Activated T-helper 17 cell treated with anti-CD3 and anti-CD28 coated beads, Interleukin-2, amount 50 U/mL, for 72 hours (primary cell): ENCODE measurements at regions not wholly inside any gene's neighbourhood (a gene's known extent, or its start where the extent isn't known, plus 50 kb on each side); places are given as distances from the start of the nearest gene placed in this dataset.

Experiments used
- ATAC-seq: fragments of 150-1000 bp; cut with Tn5 transposase; replicated peaks from 2 replicates; pipeline ENCODE4 v1.10.0; 2021; ENCODE audit warnings: mild to moderate bottlenecking, moderate library complexity
- H3K27ac Mint-ChIP-seq: one replicate; pipeline ENCODE4 v1.8.0; 2022; ENCODE audit warnings: mixed read lengths
- H3K27me3 Mint-ChIP-seq: one replicate; pipeline ENCODE4 v1.8.0; 2022; ENCODE audit warnings: mixed read lengths
- H3K36me3 Mint-ChIP-seq: one replicate; pipeline ENCODE4 v1.8.0; 2022; ENCODE audit warnings: low read depth, mild to moderate bottlenecking, mixed read lengths
- H3K4me1 Mint-ChIP-seq: one replicate; pipeline ENCODE4 v1.8.0; 2022; ENCODE audit warnings: mixed read lengths
- H3K4me3 Mint-ChIP-seq: one replicate; pipeline ENCODE4 v1.8.0; 2022; ENCODE audit warnings: mild to moderate bottlenecking, mixed read lengths
- H3K9me3 Mint-ChIP-seq: one replicate; pipeline ENCODE4 v1.8.0; 2022; ENCODE audit warnings: mixed read lengths

- peak overlapping the region; percentile 86 for H3K4me3 Mint-ChIP-seq
- H3K9me3 Mint-ChIP-seq: no peaks in the 10 kb centered on the region
- no peak for ATAC-seq
- peak overlapping the region; percentile 96 for H3K27ac Mint-ChIP-seq
- peaks cover 10% of the 10 kb centered on the region for H3K36me3 Mint-ChIP-seq
- peaks cover 66% of the 10 kb centered on the region for H3K4me1 Mint-ChIP-seq
- H3K27me3 Mint-ChIP-seq: no peaks in the 10 kb centered on the region
These were observed 66.8 kb upstream of the NPAS1 start for GRCh38 chr19:46952874-46953273.

DNA sequence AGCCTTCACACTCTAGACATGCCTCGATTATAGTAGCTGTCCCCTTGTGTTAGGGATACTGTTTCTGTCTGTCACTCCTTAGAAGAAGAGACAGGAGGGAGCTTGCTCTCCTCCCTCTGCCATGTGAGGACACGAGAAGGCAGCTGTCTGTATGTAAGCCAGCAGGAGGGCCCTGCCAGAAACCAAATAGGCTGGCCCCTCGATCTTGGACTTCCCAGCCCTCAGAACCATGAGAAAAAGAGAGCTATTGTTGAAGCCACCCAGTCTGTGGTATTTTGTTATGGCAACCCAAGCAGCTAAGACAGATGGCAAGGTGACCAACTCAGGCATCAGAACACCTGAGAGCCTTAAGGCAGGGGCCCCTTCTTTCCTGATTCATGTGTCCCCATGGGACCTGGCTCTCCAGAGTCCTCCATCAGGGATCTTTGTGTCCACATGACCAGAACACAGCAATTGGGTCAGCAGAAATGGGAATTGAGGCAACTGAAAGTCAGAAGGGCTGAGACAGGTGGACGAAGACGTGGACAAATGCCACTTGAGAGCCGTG is 65.6 kb upstream of the NPAS1 start:
- Mint-ChIP-seq H3K4me3 (peak overlapping the region; percentile 86), H3K9me3 (no peaks in the 10 kb centered on the region), H3K27ac (peak overlapping the region; percentile 96), H3K36me3 (peaks cover 10% of the 10 kb centered on the region), H3K27me3 (no peaks in the 10 kb centered on the region), H3K4me1 (peaks cover 73% of the 10 kb centered on the region)
- no peak for ATAC-seq

- H3K4me3 Mint-ChIP-seq: peak overlapping the region; percentile 86
- H3K36me3 Mint-ChIP-seq: peaks cover 10% of the 10 kb centered on the region
- peaks cover 71% of the 10 kb centered on the region for H3K4me1 Mint-ChIP-seq
- no peaks in the 10 kb centered on the region for H3K9me3 Mint-ChIP-seq
- peak overlapping the region; percentile 96 for H3K27ac Mint-ChIP-seq
- ATAC-seq: peak; percentile 18
- H3K27me3 Mint-ChIP-seq: no peaks in the 10 kb centered on the region
These were observed 65.1 kb upstream of the NPAS1 start for GRCh38 chr19:46954502-46954992.

- Mint-ChIP-seq H3K4me1 (peaks cover 67% of the 10 kb centered on the region), H3K27ac (peak overlapping the region; percentile 96), H3K9me3 (no peaks in the 10 kb centered on the region), H3K36me3 (peaks cover 7% of the 10 kb centered on the region), H3K4me3 (peak overlapping the region; percentile 86), H3K27me3 (no peaks in the 10 kb centered on the region)
- peak; percentile 50 for ATAC-seq
These were observed 64.4 kb upstream of the NPAS1 start for GRCh38 chr19:46954993-46955812.

DNA sequence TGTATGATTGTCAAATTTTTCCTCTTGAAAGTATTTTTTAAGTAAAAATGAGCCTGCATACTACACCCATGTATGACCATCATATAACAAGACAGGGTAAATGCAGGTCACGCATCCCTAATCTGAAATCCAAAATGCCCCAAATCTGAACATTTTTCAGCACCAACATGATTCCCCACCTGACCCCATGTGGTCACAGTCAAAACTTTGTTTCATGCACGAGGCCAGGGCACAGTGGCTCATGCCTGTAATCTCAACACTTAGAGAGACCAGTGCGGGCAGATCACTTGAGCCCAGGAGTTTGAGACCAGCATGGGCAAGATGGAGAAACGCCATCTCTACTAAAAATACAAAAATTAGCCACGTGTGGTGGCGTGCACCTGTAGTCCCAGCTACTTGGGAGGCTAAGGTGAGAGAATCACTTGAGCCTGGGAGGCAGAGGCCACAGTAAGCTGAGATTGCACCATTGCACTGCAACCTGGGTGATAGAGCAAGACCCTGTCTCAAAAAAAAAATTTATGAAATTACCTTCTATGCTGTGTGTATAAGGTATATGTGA is 63.7 kb upstream of the NPAS1 start:
- H3K27ac Mint-ChIP-seq: peak overlapping the region; percentile 96
- H3K4me1 Mint-ChIP-seq: peaks cover 61% of the 10 kb centered on the region
- peak; percentile 5 for ATAC-seq
- peaks cover 6% of the 10 kb centered on the region for H3K36me3 Mint-ChIP-seq
- peak overlapping the region; percentile 86 for H3K4me3 Mint-ChIP-seq
- H3K27me3 Mint-ChIP-seq: no peaks in the 10 kb centered on the region
- no peaks in the 10 kb centered on the region for H3K9me3 Mint-ChIP-seq

DNA sequence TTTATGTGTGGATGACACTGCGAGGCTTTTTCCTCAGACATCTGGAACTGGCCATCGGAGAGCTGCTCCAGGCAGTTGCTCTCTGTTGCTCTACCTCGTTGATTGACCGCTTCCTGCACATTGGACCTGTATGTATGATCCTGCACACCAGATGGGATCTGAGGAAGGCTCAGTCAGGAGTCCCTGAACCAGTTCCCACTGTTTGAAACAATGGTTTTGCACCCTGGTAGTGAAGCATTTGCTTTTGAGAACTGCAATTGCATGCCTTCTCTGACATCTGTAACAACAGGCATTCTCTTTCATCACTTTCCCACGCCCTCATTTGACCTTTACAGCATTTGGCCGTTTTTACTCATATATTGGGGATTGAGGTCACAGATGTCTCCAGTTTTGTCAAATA is 61.1 kb upstream of the NPAS1 start:
- peaks cover 12% of the 10 kb centered on the region for H3K36me3 Mint-ChIP-seq
- ATAC-seq: peak; percentile 34
- H3K4me3 Mint-ChIP-seq: peak overlapping the region; percentile 77
- H3K9me3 Mint-ChIP-seq: no peaks in the 10 kb centered on the region
- no peaks in the 10 kb centered on the region for H3K27me3 Mint-ChIP-seq
- H3K27ac Mint-ChIP-seq: peak overlapping the region; percentile 90
- H3K4me1 Mint-ChIP-seq: peaks cover 53% of the 10 kb centered on the region

DNA sequence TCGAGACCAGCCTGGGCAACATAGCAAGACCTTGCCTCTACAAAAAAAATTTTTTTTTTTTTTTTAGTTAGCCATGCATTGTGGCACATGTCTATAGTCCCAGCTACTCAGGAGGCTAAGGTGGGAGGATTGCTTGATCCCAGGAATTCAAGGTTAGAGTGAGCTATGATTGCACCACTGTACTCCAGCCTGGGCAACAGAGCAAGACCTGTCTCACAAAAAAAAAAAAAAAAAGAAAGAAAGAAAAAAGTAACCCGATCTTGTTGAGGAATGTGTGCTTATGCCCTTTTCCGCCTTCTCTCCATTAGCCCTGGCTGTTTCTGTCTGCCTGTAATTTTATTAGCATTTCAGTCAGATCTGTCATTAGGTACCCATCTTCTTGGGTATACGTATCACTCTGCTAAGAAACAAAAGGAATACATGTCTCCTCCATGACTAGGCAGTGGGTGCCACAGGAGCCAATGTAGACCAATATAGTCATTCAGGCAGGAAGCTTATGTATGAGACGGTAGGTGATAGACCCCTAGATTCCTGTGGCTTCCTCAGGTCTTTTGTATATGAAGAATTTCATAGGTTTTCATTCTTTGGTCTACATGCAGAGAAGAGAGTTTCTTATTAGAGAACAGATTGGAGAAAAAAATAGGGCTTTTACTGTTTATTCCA is 59.6 kb upstream of the NPAS1 start:
- peak overlapping the region; percentile 3 for H3K4me3 Mint-ChIP-seq
- ATAC-seq: no peak
- H3K36me3 Mint-ChIP-seq: peaks cover 18% of the 10 kb centered on the region
- H3K27ac Mint-ChIP-seq: peak overlapping the region; percentile 30
- no peaks in the 10 kb centered on the region for H3K9me3 Mint-ChIP-seq
- H3K27me3 Mint-ChIP-seq: no peaks in the 10 kb centered on the region
- peaks cover 41% of the 10 kb centered on the region for H3K4me1 Mint-ChIP-seq

GRCh38 chr19:46962030-46962570 is 57.5 kb upstream of the NPAS1 start:
- Mint-ChIP-seq H3K27me3 (no peaks in the 10 kb centered on the region), H3K27ac (peak overlapping the region; percentile 93), H3K4me3 (peak overlapping the region; percentile 67), H3K9me3 (no peaks in the 10 kb centered on the region), H3K36me3 (peaks cover 25% of the 10 kb centered on the region), H3K4me1 (peaks cover 35% of the 10 kb centered on the region)
- no peak for ATAC-seq

GRCh38 chr19:46963093-46963734 is 56.4 kb upstream of the NPAS1 start:
- H3K4me1 Mint-ChIP-seq: peaks cover 41% of the 10 kb centered on the region
- peaks cover 25% of the 10 kb centered on the region for H3K36me3 Mint-ChIP-seq
- peak; percentile 78 for ATAC-seq
- H3K27me3 Mint-ChIP-seq: no peaks in the 10 kb centered on the region
- H3K4me3 Mint-ChIP-seq: peak overlapping the region; percentile 67
- H3K27ac Mint-ChIP-seq: peak overlapping the region; percentile 93
- H3K9me3 Mint-ChIP-seq: no peaks in the 10 kb centered on the region

GRCh38 chr19:46967578-46968032 is 52.0 kb upstream of the NPAS1 start:
- H3K4me1 Mint-ChIP-seq: peaks cover 27% of the 10 kb centered on the region
- H3K27me3 Mint-ChIP-seq: no peaks in the 10 kb centered on the region
- peaks cover 36% of the 10 kb centered on the region for H3K36me3 Mint-ChIP-seq
- peak overlapping the region; percentile 68 for H3K4me3 Mint-ChIP-seq
- H3K9me3 Mint-ChIP-seq: no peaks in the 10 kb centered on the region
- ATAC-seq: peak; percentile 85
- H3K27ac Mint-ChIP-seq: peak overlapping the region; percentile 78
